PC-3 (cell line): ENCODE measurements at regions not wholly inside any gene's neighbourhood (a gene's known extent, or its start where the extent isn't known, plus 50 kb on each side); places are given as distances from the start of the nearest gene placed in this dataset.

Experiments
- ATAC-seq: fragments of 200-7000 bp; cut with Tn5 transposase; 2 replicates; pipeline ENCODE4 v1.9.1; 2020; ENCODE audit warnings: mild to moderate bottlenecking, moderate library complexity
- BruUV-seq: library from RNA; stranded (reverse); fragments of 400-500 nt; replicated peaks from 2 replicates; lab custom pipeline; 2021; lab: Mats Ljungman, UMichigan
- CTCF ChIA-PET: fragments of 300-600 bp; sonication (Branson Sonifier 250); formaldehyde crosslinking; loops from one replicate; lab custom pipeline; 2022; ENCODE audit warnings: antibody characterized with exemption; lab: Charles Lee
- POLR2A ChIA-PET: fragments of 300-600 bp; sonication (Branson Sonifier 250); formaldehyde crosslinking; loops from one replicate; lab custom pipeline; 2022; ENCODE audit warnings: antibody characterized with exemption; ENCODE audit not compliant: unreplicated experiment; lab: Charles Lee
- DNase-seq: peaks from one replicate; pipeline ENCODE4 v3.0.0-alpha.2; 2015
- H2AFZ ChIP-seq: fragments of 300-600 bp; sonication (generic); 2 replicates; pipeline ENCODE4 v1.6.0; 2016; ENCODE audit warnings: antibody characterized with exemption, low read length
- H3F3A ChIP-seq: fragments of 300-600 bp; sonication (generic); one replicate; pipeline ENCODE4 v1.6.0; 2017; ENCODE audit warnings: antibody characterized with exemption, low read length, control low read depth, mild to moderate bottlenecking; ENCODE audit not compliant: unreplicated experiment
- H3K27ac ChIP-seq: fragments of 300-600 bp; sonication (generic); 2 replicates; pipeline ENCODE4 v1.5.1; 2016; ENCODE audit warnings: mild to moderate bottlenecking, low read length
- H3K27me3 ChIP-seq: fragments of 300-600 bp; sonication (generic); 2 replicates; pipeline ENCODE4 v1.6.1; 2016; ENCODE audit warnings: low read length, mixed read lengths
- H3K36me3 ChIP-seq: fragments of 300-600 bp; sonication (generic); 2 replicates; pipeline ENCODE4 v1.6.1; 2016; ENCODE audit warnings: low read depth, mixed run types, low read length, mixed read lengths
- H3K4me1 ChIP-seq: fragments of 300-600 bp; sonication (generic); 2 replicates; pipeline ENCODE4 v1.5.1; 2016; ENCODE audit warnings: low read length; ENCODE audit not compliant: insufficient read depth
- H3K4me2 ChIP-seq: fragments of 300-600 bp; sonication (generic); 2 replicates; pipeline ENCODE4 v1.6.0; 2016; ENCODE audit warnings: low read length
- H3K4me3 ChIP-seq: fragments of 300-600 bp; sonication (generic); 2 replicates; pipeline ENCODE4 v1.5.1; 2016; ENCODE audit warnings: mild to moderate bottlenecking, low read length, mixed read lengths
- H3K79me2 ChIP-seq: fragments of 300-600 bp; sonication (generic); 2 replicates; pipeline ENCODE4 v1.6.1; 2017; ENCODE audit warnings: low read length, mixed read lengths
- H3K9ac ChIP-seq: fragments of 300-600 bp; sonication (generic); 2 replicates; pipeline ENCODE4 v1.6.0; 2016; ENCODE audit warnings: mild to moderate bottlenecking, low read length
- H3K9me2 ChIP-seq: fragments of 300-600 bp; sonication (generic); replicated peaks from 2 replicates; pipeline ENCODE4 v1.6.1; 2016; ENCODE audit warnings: mixed run types, low read length, mixed read lengths
- H3K9me3 ChIP-seq: fragments of 300-600 bp; sonication (generic); 2 replicates; pipeline ENCODE4 v1.6.1; 2016; ENCODE audit warnings: low read length, mixed read lengths
- H4K20me1 ChIP-seq: fragments of 300-600 bp; sonication (generic); 2 replicates; pipeline ENCODE4 v1.6.1; 2016; ENCODE audit warnings: low read length, mixed read lengths
- CTCF ChIP-seq: fragments of 300-600 bp; sonication (generic); conservative IDR thresholded peaks from 2 replicates; pipeline ENCODE4 v1.5.1; 2017; ENCODE audit warnings: antibody characterized with exemption, low read depth, mild to moderate bottlenecking, low read length
- EZH2 ChIP-seq: fragments of 300-600 bp; sonication (generic); IDR thresholded peaks from one replicate; pipeline ENCODE4 v1.6.1; 2017; ENCODE audit warnings: antibody characterized with exemption, mild to moderate bottlenecking, low read length; ENCODE audit not compliant: unreplicated experiment
- EZH2phosphoT487 ChIP-seq: fragments of 300-600 bp; sonication (generic); IDR thresholded peaks from 2 replicates; pipeline ENCODE4 v1.6.1; 2018; ENCODE audit warnings: mild to moderate bottlenecking, antibody characterized with exemption, low read length, borderline replicate concordance
- intact Hi-C: fragments of 100-400 bp; cut with micrococcal nuclease; formaldehyde crosslinking; loops from 2 replicates; pipeline ENCODE4 v1.9.0; 2023

GRCh38 chr5:165735388-165735787, 2230.0 kb downstream of the MAT2B start:
- Histone ChIP-seq H3K9me2 (no peaks in the 10 kb centered on the region), H3K4me2 (no peak overlapping the region), H3K36me3 (no peaks in the 10 kb centered on the region), H4K20me1 (no peaks in the 10 kb centered on the region), H3K27me3 (no peaks in the 10 kb centered on the region), H3K27ac (no peak overlapping the region), H3K9ac (no peak overlapping the region), H3K4me3 (no peak overlapping the region), H3K9me3 (no peaks in the 10 kb centered on the region), H2AFZ (no peak overlapping the region), H3K4me1 (no peaks in the 10 kb centered on the region), H3K79me2 (no peaks in the 10 kb centered on the region), H3F3A (no peaks in the 10 kb centered on the region)
- BruUV-seq = no TSS peak
- no peak for TF ChIP-seq EZH2
- no peak for TF ChIP-seq EZH2phosphoT487
- no peak for DNase-seq
- CTCF ChIA-PET = no interaction called here
- intact Hi-C loops = no loop called here
- no peak for ATAC-seq
- POLR2A ChIA-PET = no interaction called here

GRCh38 chr5:165739079-165739741, 2233.8 kb downstream of the MAT2B start:
- no peak overlapping the region for H2AFZ ChIP-seq
- no peak overlapping the region for H3K27ac ChIP-seq
- no peaks in the 10 kb centered on the region for H3K79me2 ChIP-seq
- no peaks in the 10 kb centered on the region for H3K27me3 ChIP-seq
- no peak for TF ChIP-seq EZH2phosphoT487
- TF ChIP-seq EZH2 = no peak
- H3K9me2 ChIP-seq = no peaks in the 10 kb centered on the region
- ChIA-PET POLR2A (no interaction called here), CTCF (no interaction called here)
- H3K36me3 ChIP-seq = no peaks in the 10 kb centered on the region
- H3K4me2 ChIP-seq = no peak overlapping the region
- no peaks in the 10 kb centered on the region for H3K9me3 ChIP-seq
- no peak for DNase-seq
- no peak for ATAC-seq
- H3F3A ChIP-seq = no peaks in the 10 kb centered on the region
- H3K4me1 ChIP-seq = no peaks in the 10 kb centered on the region
- no peak overlapping the region for H3K9ac ChIP-seq
- H4K20me1 ChIP-seq = no peaks in the 10 kb centered on the region
- no peak overlapping the region for H3K4me3 ChIP-seq
- no TSS peak for BruUV-seq
- intact Hi-C loops = no loop called here

GRCh38 chr5:165757791-165758190, 2252.4 kb downstream of the MAT2B start:
- no TSS peak for BruUV-seq
- Histone ChIP-seq H3K79me2 (no peaks in the 10 kb centered on the region), H3K9me3 (no peaks in the 10 kb centered on the region), H3K27ac (no peak overlapping the region), H3F3A (no peaks in the 10 kb centered on the region), H3K9ac (no peak overlapping the region), H3K9me2 (no peaks in the 10 kb centered on the region), H3K4me2 (no peak overlapping the region), H4K20me1 (no peaks in the 10 kb centered on the region), H3K4me3 (no peak overlapping the region), H3K4me1 (no peaks in the 10 kb centered on the region), H3K36me3 (no peaks in the 10 kb centered on the region), H2AFZ (no peak overlapping the region), H3K27me3 (no peaks in the 10 kb centered on the region)
- ChIA-PET CTCF (no interaction called here), POLR2A (no interaction called here)
- no peak for TF ChIP-seq EZH2
- no peak for TF ChIP-seq EZH2phosphoT487
- TF ChIP-seq CTCF = no peak
- intact Hi-C loops = no loop called here
- ATAC-seq = no peak
- DNase-seq = no peak
